ENCODE measurements at regions not wholly inside any gene's neighbourhood (a gene's known extent, or its start where the extent isn't known, plus 50 kb on each side); places are given as distances from the start of the nearest gene placed in this dataset.
A peak's percentile ranks its signal among the peaks of the same experiment; 100 is the strongest.
"Not testable (repeated sequence)": the region's sequence is repeated elsewhere in the genome, so short reads cannot be mapped to it uniquely, and the experiment has no call there.

DNA sequence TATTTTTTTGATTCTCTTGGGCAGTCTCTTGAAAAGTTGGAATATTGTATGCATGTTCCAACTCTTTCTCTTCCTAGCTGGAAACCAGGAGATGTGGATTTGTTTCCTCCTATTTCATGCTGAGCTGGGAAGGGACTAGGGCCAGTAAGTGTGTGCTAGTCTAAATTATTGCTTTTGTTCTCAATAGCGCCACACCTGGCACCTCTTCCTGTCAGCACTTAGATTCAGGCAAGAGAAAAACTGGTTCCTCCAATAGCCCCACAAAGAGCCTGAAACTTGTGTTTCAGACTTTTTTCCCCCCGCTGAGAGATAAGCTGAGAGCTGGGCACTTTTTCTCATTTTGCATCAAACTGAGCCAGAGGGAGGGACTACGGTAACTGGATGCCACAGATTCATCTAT, 353.4 kb downstream of the OLFM4 start:
- DNase-seq (ENCODE audit: low spot score), result no peak

DNA sequence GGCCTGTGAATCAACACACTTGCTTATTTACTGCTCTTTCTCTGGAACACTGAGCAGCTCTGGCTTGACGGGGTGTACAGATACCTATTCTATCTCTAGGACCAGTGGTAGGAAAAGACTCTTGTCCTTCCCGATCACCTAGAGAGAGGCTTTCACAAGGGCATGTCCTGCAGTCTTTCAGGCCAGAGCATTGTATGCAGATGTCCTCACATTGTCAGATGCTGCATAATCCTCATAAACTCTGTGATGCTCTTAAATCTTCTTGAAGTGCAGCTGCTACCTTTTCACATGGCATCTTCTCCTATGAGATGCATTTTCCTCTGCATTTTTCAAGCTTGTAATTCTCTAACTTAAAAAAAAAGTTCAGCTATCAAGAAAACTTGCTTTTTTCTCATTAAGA, 369.4 kb downstream of the OLFM4 start:
- peak; percentile 15 for DNase-seq (ENCODE audit: low spot score)

GRCh38 chr13:53405616-53406015, 377.0 kb downstream of the OLFM4 start:
- DNase-seq (ENCODE audit: low spot score), result peak; percentile 49

DNA sequence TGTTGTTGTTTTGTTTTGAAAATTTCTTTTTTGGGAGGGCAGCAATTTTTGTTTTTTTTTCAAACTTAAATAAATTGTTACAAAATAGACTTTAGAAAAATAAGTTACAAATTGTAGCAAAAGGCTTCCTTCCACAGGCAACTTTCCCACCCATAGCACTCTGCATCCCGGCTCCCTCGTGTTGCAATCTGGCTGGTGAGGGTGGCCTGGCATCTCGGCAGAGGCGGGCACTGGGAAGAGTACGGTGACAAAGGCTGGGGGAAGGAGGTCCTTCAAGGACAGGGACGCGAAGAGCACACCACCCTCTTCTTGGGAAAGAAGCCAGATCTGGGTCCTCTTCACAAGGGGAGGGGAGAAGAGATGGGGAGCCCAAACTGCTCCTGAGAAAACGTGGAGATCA, 379.7 kb downstream of the OLFM4 start:
- DNase-seq (ENCODE audit: low spot score), result no peak

DNA sequence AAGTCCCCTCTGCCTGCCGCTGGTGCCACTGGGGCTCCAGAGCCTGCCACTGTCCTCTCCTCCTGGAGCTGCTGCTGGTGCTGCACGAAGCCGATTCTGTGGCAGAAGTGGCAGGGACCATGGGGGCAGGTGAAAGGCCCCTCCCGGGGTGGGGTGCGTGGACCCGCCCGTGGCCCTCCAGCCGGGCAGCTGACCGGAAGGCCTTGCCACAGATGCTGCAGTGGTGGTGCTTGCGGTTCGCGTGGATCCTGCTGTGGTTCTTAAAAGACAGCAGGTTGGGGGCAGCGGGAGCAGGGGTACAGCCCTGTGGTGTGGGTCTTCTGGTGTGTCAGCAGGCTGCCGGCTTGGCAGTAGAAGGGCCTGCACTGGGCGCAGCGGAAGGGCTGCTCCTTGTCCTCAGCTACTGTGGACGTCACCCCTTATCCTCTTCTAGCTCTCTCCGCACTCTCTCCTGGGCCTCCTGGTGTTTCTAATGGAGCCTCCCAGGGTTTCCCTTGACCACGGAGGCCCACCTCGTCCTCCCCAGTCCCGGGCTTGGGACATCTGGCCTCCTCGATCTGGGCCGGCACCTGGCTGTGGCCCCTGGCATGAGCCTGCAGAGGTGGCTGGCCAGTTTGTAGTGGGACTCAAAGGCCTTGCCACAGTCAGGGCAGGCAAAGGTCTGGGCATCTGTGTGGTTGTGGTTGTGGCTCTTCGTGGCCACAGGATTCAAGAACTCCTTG, 380.4 kb downstream of the OLFM4 start:
- DNase-seq (ENCODE audit: low spot score), result no peak

- DNase-seq (ENCODE audit: low spot score), result no peak
Measured at GRCh38 chr13:53411463-53411862, 382.9 kb downstream of the OLFM4 start.

DNA sequence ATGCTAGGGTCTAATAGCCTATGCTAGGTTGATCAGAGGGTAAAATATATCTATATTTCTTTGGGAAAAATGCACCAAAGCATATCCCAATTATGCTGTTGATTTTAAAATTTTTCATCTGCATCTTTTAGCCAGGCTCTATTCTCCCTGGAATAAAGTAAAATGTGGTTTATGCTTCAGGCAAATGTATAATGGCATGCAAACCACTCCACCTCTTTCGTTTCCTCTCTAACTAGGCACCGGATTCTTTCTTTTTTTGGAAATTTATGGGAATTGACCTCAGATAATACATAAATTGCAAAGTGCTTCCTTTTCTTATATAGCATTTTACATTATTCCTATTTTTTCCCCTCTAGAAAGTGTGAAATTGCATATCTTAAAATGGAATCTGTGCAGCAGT, 386.5 kb downstream of the OLFM4 start:
- DNase-seq (ENCODE audit: low spot score), result no peak

DNA sequence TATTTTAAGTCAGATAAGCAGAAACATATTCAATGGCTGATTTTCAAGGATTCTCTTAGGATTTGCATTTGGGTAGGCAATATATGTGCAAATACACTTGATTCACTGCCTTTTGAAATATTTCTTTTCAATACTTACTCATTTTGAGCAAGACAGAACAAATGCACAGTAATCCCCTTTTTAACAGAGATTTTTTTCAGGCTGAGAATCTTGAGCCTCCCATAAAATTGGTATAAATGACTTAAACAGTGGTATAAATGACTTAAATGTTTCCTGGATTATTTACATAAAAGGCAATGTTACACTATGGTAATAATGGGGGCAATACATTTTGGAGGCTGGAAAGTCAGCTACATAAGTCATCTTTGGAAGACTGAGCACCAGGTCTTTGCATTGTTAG, 389.0 kb downstream of the OLFM4 start:
- DNase-seq (ENCODE audit: low spot score), result no peak

DNA sequence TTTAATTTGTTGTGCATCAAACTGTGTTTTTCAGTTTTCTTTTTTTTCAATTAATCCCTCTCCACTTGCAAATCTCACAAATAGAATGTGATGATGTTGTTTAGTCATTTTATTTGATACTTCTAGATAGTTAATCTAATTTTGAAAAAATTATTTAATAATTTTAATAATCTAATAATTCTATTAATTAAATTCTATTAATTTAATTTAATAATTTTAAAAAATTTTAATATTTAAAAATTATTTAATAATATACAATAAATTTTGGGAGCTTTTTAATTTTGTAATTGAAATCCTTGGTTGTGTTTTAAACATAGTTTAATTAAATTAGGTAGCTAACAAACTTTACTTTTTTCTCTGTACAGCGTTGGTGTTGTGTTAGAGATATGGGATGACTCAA, 393.8 kb downstream of the OLFM4 start:
- no peak for DNase-seq (ENCODE audit: low spot score)

DNA sequence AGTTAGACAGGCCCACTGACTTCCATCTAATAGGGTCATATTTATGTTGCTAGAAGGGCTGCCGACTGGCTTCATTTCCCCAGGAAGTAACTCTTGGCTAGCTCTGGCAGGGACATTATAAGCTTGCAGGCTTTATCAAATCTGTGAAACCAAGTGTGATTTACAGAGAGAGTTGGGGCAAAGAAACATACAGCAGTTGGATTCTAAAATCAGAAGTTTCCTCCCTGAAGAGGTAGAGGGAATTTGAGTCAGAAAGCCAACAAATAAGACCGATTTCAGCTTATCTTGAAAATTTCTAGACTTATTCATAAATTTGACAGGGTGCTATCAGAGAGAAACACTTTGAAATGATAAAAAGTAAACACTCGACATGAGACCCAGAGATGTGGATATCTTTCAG, 407.8 kb downstream of the OLFM4 start:
- no peak for DNase-seq (ENCODE audit: low spot score)

DNA sequence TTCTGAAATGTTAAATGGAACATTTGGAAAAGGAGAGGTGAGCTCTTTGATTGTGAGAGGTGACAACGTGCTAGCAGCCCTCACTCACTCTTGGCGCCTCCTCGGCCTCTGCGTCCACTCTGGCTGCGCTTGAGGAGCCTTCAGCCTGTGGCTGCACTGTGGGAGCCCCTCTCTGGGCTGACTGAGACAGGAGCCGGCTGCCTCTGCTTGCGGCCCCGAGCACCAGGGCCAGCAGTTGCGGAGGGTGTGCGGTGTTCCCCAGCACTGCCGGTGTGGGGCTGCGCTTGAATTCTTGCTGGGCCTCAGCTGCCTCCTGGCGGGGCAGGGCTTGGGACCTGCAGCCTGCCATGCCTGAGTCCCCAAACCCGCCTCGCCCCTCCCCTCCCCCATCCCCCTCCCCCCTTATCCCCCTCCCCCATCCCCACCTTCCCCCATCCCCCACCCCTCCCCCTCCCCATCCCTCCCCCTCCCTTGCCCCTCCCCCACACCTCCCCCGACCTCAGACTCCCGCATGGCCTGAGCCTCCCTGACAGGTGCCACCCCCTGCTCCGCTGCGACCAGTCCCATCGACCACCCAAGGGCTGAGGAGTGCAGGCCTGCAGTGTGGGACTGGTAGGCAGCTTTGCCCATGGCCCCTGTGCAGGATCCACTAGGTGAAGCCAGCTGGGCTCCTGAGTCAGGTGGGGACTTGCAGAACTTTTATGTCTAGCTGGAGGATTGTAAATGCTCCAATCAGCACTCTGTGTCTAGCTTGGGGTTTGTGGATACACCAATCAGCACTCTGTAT, 411.0 kb downstream of the OLFM4 start:
- no peak for DNase-seq (ENCODE audit: low spot score)

DNA sequence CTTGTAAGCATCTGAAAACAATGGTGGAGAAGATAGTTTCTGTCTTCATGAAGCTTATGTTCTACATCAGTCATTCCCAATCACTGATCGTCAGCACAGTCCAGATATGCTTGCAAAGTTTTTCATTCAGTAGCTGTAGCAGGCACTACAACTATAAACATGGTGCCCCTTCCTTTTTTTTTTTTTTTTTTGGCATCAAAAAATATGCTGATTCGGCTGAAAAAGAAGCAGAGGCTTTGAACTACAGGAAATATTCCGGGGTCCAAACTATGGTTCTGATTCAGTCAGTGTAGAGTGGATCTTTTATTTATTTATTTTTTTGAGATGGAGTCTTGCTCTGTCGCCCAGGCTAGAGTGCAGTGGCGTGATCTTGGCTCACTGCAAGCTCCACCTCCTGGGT, 414.4 kb downstream of the OLFM4 start:
- DNase-seq (ENCODE audit: low spot score), result no peak

- no peak for DNase-seq (ENCODE audit: low spot score)
Measured at GRCh38 chr13:53445686-53446085, 417.1 kb downstream of the OLFM4 start.

DNA sequence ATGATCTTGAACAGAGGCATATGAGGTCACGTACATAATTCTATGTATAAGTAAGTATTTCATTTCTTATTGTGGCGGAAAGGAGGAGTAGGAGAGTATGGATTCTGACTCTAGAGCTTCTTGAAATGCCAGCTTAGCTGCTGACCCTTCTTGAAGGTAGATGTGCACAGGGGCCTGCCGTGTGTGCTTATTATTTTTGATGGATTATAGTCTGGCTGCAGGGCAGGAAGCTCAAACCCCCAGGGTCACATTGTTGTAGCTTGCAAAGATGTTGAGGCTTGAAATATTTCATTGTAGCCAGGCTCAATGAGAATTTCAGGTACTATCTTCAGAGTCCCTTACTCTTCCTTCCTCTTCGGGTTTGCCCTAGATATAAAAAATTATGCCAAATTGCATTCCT, 418.8 kb downstream of the OLFM4 start:
- DNase-seq (ENCODE audit: low spot score), result no peak

DNA sequence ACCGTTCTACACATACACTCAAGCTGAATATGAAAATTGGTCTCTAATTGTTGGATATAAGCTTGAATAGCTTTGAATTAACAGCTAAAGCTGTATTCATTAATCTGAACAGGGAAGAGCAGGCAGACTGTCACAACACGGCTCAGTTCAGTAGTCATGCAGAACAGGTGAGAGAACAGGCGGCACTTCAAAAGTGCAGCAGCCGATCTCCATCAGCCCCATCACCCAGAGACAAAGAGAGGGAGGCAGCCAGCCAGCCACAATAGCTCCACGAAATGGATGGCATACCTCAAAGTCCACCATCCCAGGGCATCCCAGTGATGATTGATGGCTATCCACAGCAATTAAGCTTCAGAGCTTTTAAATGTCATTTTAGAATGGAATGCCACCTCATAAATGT, 419.2 kb downstream of the OLFM4 start:
- DNase-seq (ENCODE audit: low spot score), result no peak

GRCh38 chr13:53452263-53452808, 423.7 kb downstream of the OLFM4 start:
- DNase-seq (ENCODE audit: low spot score), result not testable (repeated sequence)

DNA sequence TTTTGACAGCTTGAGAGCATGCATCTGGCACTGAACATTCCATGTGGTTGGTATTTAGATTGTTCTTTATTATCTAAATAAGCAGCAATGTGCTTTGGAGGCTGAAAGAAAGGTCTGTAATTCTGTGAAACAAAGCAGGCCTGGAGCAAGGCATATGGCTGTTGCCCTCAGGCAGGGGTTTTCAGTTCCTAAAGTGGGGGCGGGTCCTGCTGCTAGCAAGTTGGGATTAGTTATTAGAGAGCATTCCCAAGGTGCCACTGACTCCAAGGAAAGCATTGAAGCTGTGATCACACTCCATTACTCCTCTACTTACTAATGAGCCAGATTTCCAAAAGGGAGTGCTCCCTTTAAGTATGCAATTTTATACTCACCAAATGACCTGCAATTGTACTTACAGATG, 432.2 kb downstream of the OLFM4 start:
- DNase-seq (ENCODE audit: low spot score), result no peak

DNA sequence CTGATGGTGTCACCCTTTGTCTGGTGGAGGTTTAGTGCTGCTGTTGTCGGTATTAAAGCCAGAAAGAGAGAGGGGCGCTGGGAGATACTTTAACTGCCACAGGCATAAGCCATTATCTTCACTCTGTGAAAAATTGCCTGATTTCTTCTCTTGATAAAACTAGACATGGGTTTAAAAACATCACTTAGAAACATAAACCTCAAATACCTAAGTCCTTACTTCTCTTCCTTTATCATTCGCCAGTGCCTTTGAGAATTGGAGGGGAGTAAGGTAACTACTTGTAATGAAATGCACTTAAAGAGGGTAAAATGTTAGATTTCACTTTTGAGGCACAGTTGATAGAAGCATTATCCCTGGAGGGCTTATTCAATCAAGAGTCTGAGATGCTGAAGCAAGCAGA, 434.5 kb downstream of the OLFM4 start:
- DNase-seq (ENCODE audit: low spot score), result peak; percentile 54

GRCh38 chr13:53466576-53466975, 438.0 kb downstream of the OLFM4 start:
- DNase-seq (ENCODE audit: low spot score), result peak; percentile 86

GRCh38 chr13:53473397-53473796, 444.8 kb downstream of the OLFM4 start:
- no peak for DNase-seq (ENCODE audit: low spot score)

- no peak for DNase-seq (ENCODE audit: low spot score)
Measured at GRCh38 chr13:53474878-53475277, 446.3 kb downstream of the OLFM4 start.

DNA sequence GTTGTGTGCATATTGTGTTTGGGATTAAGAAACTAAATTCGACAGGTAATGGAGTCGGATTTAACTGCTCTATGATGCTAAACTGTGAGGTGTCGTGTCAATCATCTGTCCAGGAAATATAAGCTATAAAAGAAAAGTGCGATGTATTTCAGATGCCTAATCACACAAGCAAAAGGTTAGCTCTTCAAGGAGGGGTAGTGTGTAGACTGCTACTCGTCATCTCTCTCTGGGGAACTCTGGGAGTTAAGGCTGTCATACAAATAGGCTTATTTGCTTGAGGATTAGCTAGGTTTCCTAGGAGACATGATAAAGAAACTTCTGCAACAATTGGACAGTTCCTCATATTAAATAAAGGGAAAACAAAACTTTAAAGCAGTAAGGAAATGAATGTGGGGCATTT, 462.1 kb downstream of the OLFM4 start:
- DNase-seq (ENCODE audit: low spot score), result no peak

- no peak for DNase-seq (ENCODE audit: low spot score)
Measured at GRCh38 chr13:53494406-53494805, 465.8 kb downstream of the OLFM4 start.

Measured in SK-N-DZ (cell line).